ENCODE measurements at regions not wholly inside any gene's neighbourhood (a gene's known extent, or its start where the extent isn't known, plus 50 kb on each side); places are given as distances from the start of the nearest gene placed in this dataset.

DNA sequence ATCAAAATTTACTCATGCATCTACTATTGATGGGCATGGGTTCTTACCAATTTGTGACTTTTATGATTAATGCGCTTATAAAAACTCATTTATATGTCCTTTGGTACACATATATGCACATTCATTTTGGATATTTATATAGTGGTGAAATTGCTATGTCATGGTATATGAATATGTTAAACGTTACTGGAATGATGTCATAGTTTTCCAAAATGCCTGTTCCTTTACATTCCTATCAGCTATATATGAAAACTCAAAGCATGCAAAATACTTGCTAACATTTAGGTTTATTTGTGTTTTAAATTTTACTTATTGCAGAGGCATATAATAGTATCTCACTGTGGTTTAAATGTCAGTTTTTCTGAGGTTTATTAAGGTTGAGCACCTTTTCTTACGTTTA lies 1403.1 kb downstream of the HACE1 start:
- TF ChIP-seq, protein P1, sequence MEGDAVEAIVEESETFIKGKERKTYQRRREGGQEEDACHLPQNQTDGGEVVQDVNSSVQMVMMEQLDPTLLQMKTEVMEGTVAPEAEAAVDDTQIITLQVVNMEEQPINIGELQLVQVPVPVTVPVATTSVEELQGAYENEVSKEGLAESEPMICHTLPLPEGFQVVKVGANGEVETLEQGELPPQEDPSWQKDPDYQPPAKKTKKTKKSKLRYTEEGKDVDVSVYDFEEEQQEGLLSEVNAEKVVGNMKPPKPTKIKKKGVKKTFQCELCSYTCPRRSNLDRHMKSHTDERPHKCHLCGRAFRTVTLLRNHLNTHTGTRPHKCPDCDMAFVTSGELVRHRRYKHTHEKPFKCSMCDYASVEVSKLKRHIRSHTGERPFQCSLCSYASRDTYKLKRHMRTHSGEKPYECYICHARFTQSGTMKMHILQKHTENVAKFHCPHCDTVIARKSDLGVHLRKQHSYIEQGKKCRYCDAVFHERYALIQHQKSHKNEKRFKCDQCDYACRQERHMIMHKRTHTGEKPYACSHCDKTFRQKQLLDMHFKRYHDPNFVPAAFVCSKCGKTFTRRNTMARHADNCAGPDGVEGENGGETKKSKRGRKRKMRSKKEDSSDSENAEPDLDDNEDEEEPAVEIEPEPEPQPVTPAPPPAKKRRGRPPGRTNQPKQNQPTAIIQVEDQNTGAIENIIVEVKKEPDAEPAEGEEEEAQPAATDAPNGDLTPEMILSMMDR (IDR thresholded peaks at IDR 0.05; ENCODE audit: control extremely low read depth in 1 of 3, insufficient read depth in 1 of 3, low read depth in 1 of 3, low read length in 3 of 3): no peak
- TF ChIP-seq FOSL1 (IDR thresholded peaks at IDR 0.05; ENCODE audit: insufficient read depth, low read depth, low read length): no peak
- no peak for TF ChIP-seq RXRA (IDR thresholded peaks at IDR 0.05; ENCODE audit: insufficient read depth, low read depth, low read length)
- no peak for TF ChIP-seq SAP30 (IDR thresholded peaks at IDR 0.05; ENCODE audit: insufficient read depth, insufficient replicate concordance, low read length)
- TF ChIP-seq, protein P2, sequence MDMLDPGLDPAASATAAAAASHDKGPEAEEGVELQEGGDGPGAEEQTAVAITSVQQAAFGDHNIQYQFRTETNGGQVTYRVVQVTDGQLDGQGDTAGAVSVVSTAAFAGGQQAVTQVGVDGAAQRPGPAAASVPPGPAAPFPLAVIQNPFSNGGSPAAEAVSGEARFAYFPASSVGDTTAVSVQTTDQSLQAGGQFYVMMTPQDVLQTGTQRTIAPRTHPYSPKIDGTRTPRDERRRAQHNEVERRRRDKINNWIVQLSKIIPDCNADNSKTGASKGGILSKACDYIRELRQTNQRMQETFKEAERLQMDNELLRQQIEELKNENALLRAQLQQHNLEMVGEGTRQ (IDR thresholded peaks at IDR 0.05; ENCODE audit: low read length): no peak
- no peak for TF ChIP-seq POLR2AphosphoS5 (IDR thresholded peaks at IDR 0.05; ENCODE audit: low read depth, low read length)
- TF ChIP-seq EZH2 (IDR thresholded peaks at IDR 0.05; ENCODE audit: low read depth, low read length, severe bottlenecking): no peak
- TF ChIP-seq ZNF274 (IDR thresholded peaks at IDR 0.05; ENCODE audit: borderline replicate concordance, extremely low read depth, low read length): no peak
- TF ChIP-seq CEBPB (IDR thresholded peaks at IDR 0.05; ENCODE audit: low read depth, low read length): no peak

All from H1 (cell line).